ENCODE measurements at regions not wholly inside any gene's neighbourhood (a gene's known extent, or its start where the extent isn't known, plus 50 kb on each side); places are given as distances from the start of the nearest gene placed in this dataset.

DNA sequence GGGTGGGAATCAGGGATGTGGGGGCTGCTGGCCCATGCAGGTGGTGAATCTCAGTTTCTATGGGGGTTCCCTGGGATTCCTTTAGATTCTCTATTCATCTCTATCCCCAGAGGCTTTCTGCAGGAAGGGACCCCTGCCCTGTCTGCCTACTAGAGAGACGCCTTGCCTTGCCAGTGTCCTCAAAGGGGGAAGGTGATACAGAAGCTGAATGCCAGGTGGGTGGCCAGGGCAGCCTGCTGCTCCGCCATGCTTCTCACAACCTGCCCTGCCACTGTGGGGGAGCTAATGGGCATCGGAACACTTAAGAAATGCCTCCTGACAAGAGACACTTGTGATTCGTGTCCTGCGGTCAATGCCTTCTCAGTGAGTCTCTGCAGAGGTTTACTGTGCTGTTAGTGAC is 368.4 kb downstream of the EN1 start:
- no peaks in the 10 kb centered on the region for H3K9me3 Mint-ChIP-seq
- H3K27ac Mint-ChIP-seq: no peak overlapping the region
- H3K36me3 Mint-ChIP-seq: no peaks in the 10 kb centered on the region
- no peaks in the 10 kb centered on the region for H3K36me3 ChIP-seq (ENCODE audit: control insufficient read depth, insufficient read depth, low read length)
- no peak overlapping the region for H3K27ac ChIP-seq (ENCODE audit: insufficient read depth, low read length, poor library complexity, severe bottlenecking)
- DNase-seq (no peak), ATAC-seq (ENCODE audit: low read depth in 2 of 2) (no peak)
- H3K4me3 ChIP-seq (ENCODE audit: low read depth, low read length): no peak overlapping the region
- no peak overlapping the region for H3K4me3 Mint-ChIP-seq
- no peaks in the 10 kb centered on the region for H3K27me3 ChIP-seq (ENCODE audit: control insufficient read depth, insufficient read depth, low read length)
- H3K9me3 ChIP-seq (ENCODE audit: control insufficient read depth in 2 of 2, low read length in 2 of 2): no peaks in the 10 kb centered on the region
- H3K4me1 ChIP-seq (ENCODE audit: control insufficient read depth, insufficient read depth, low read length, poor library complexity, severe bottlenecking): no peaks in the 10 kb centered on the region
- no peaks in the 10 kb centered on the region for H3K4me1 Mint-ChIP-seq
- H3K27me3 Mint-ChIP-seq: no peaks in the 10 kb centered on the region

DNA sequence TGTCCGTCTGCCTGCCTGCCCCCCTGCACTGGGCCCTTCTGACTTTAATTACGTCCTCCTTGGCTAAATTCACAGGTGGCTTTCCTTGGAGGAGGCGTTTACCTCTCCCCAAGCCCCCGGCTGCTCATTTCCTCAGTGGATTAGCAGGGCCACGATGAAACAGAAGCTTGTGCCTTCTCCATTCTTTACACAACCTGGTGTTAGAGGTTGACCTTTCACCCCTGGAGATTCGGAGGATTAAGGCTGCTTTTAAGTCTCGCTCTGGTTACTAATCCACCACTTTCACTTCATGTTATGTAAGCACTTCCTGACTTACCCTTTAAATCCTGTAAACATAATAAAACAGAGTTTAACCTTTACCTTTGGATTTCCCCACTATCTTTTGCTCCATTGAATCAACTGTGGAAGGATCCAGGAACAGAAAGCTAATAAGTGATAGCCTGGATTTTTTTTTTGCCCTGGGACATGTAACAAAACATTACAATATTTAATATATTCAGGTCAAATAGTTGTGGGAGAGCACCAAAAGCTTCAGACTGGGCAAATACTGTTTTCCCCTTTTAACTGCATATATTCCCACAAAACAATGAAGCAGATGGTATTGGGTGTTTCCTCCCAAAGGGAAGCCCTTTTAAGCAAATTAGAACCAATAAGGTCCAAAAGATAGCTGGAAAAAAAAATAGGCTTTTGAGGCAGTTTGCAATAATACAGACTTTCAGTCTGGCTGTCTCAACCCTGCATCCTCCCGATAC is 370.2 kb downstream of the EN1 start:
- Mint-ChIP-seq H3K4me3 (no peak overlapping the region), H3K9me3 (no peaks in the 10 kb centered on the region), H3K36me3 (no peaks in the 10 kb centered on the region), H3K27me3 (no peaks in the 10 kb centered on the region), H3K27ac (no peak overlapping the region), H3K4me1 (no peaks in the 10 kb centered on the region)
- H3K4me3 ChIP-seq (ENCODE audit: low read depth, low read length): no peak overlapping the region
- H3K36me3 ChIP-seq (ENCODE audit: control insufficient read depth, insufficient read depth, low read length): no peaks in the 10 kb centered on the region
- no peak overlapping the region for H3K27ac ChIP-seq (ENCODE audit: insufficient read depth, low read length, poor library complexity, severe bottlenecking)
- DNase-seq: no peak
- no peaks in the 10 kb centered on the region for H3K27me3 ChIP-seq (ENCODE audit: control insufficient read depth, insufficient read depth, low read length)
- no peaks in the 10 kb centered on the region for H3K4me1 ChIP-seq (ENCODE audit: control insufficient read depth, insufficient read depth, low read length, poor library complexity, severe bottlenecking)
- H3K9me3 ChIP-seq (ENCODE audit: control insufficient read depth in 2 of 2, low read length in 2 of 2): no peaks in the 10 kb centered on the region
- no peak for ATAC-seq (ENCODE audit: low read depth in 2 of 2)

DNA sequence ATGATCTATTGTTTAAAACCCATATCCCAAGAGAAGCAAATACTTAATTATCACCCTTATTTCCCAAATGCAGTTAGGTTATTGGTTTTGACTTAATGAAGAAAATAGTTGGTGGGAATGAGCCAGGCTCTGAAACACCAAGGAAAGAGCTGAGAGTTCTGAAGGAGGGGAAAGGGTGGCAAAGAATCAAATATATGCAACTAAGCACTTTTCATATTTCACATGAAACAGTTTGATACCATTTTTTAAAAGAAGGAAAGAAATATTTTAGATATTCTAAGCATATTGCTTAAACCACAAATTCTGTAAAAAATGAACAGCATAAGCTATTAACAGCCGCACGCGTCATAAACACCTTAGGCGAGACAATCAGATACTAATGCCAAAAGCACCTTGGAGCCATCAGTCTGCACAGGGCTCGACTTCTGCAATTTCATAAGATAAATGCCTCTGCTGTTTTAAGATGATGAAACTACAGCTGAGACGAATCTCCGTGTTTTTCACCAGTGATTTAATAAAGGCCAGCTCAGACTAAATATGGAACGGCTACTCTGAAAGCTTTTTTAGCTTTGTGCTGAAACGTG is 371.7 kb downstream of the EN1 start:
- DNase-seq (no peak), ATAC-seq (ENCODE audit: low read depth in 2 of 2) (no peak)
- Mint-ChIP-seq H3K27me3 (no peaks in the 10 kb centered on the region), H3K36me3 (no peaks in the 10 kb centered on the region), H3K27ac (no peak overlapping the region), H3K4me3 (no peak overlapping the region), H3K4me1 (no peaks in the 10 kb centered on the region), H3K9me3 (no peaks in the 10 kb centered on the region)
- Histone ChIP-seq H3K27ac (ENCODE audit: insufficient read depth, low read length, poor library complexity, severe bottlenecking) (no peak overlapping the region), H3K4me3 (ENCODE audit: low read depth, low read length) (no peak overlapping the region), H3K27me3 (ENCODE audit: control insufficient read depth, insufficient read depth, low read length) (no peaks in the 10 kb centered on the region), H3K36me3 (ENCODE audit: control insufficient read depth, insufficient read depth, low read length) (no peaks in the 10 kb centered on the region), H3K9me3 (ENCODE audit: control insufficient read depth in 2 of 2, low read length in 2 of 2) (no peaks in the 10 kb centered on the region), H3K4me1 (ENCODE audit: control insufficient read depth, insufficient read depth, low read length, poor library complexity, severe bottlenecking) (no peaks in the 10 kb centered on the region)

DNA sequence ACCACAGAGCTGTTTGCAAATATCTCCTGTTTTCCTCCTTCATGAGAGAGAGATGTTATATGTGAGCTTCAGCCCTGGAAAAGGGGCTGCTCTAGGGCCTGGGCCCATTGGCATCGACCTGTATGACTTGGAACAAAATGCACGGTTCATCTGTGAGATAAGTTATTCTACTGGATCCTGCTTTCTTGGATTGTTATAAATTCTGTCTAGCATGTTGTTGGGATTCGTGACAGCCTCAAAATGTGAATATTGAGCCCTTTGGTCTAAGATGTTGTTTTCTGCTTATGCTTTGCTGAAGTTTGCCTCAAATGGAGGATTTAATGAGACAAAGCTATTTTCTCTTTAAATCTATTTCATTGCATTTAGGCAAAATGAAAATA is 372.9 kb downstream of the EN1 start:
- Mint-ChIP-seq H3K36me3 (no peaks in the 10 kb centered on the region), H3K4me3 (no peak overlapping the region), H3K9me3 (no peaks in the 10 kb centered on the region), H3K27me3 (no peaks in the 10 kb centered on the region), H3K4me1 (no peaks in the 10 kb centered on the region), H3K27ac (no peak overlapping the region)
- H3K36me3 ChIP-seq (ENCODE audit: control insufficient read depth, insufficient read depth, low read length): no peaks in the 10 kb centered on the region
- DNase-seq: no peak
- no peak overlapping the region for H3K27ac ChIP-seq (ENCODE audit: insufficient read depth, low read length, poor library complexity, severe bottlenecking)
- no peak for ATAC-seq (ENCODE audit: low read depth in 2 of 2)
- H3K27me3 ChIP-seq (ENCODE audit: control insufficient read depth, insufficient read depth, low read length): no peaks in the 10 kb centered on the region
- H3K4me3 ChIP-seq (ENCODE audit: low read depth, low read length): no peak overlapping the region
- H3K4me1 ChIP-seq (ENCODE audit: control insufficient read depth, insufficient read depth, low read length, poor library complexity, severe bottlenecking): no peaks in the 10 kb centered on the region
- no peaks in the 10 kb centered on the region for H3K9me3 ChIP-seq (ENCODE audit: control insufficient read depth in 2 of 2, low read length in 2 of 2)

DNA sequence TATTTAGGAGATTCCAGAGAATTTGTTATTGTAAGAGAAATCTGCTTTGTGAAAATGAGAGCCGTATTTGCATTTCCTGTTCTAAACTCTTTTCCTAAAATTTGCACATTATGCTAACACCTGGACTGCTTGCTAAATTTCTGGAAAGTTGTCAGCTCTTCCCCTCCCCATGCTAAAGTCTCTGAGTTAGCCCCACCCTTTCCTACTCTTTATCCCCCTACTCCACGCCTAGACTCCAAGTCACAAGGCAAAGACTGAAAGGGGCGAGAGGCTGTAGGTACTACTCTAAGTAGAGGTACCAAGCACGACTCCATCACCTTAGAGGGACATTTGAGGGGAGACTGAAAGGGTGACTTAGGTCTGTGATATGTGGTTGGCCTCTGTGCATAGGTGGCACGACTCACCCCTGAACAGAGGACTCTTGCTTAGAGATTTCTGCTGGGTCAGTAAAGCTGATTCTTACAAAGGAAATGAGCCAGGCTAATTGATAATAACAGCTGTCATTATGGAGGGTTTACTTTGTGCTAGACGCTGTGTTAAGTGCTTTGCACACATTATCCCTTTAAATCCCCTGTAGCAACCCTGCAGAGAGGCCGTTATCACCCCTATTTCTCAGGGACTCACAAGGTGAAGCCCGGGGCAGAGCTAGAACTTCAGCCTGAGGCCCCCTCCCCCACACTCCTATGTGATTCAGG is 373.5 kb downstream of the EN1 start:
- H3K4me3 Mint-ChIP-seq: no peak overlapping the region
- H3K27ac Mint-ChIP-seq: no peak overlapping the region
- no peaks in the 10 kb centered on the region for H3K4me1 Mint-ChIP-seq
- Histone ChIP-seq H3K4me3 (ENCODE audit: low read depth, low read length) (no peak overlapping the region), H3K36me3 (ENCODE audit: control insufficient read depth, insufficient read depth, low read length) (no peaks in the 10 kb centered on the region), H3K27ac (ENCODE audit: insufficient read depth, low read length, poor library complexity, severe bottlenecking) (no peak overlapping the region), H3K4me1 (ENCODE audit: control insufficient read depth, insufficient read depth, low read length, poor library complexity, severe bottlenecking) (no peaks in the 10 kb centered on the region), H3K9me3 (ENCODE audit: control insufficient read depth in 2 of 2, low read length in 2 of 2) (no peaks in the 10 kb centered on the region), H3K27me3 (ENCODE audit: control insufficient read depth, insufficient read depth, low read length) (no peaks in the 10 kb centered on the region)
- ATAC-seq (ENCODE audit: low read depth in 2 of 2): no peak
- H3K9me3 Mint-ChIP-seq: no peaks in the 10 kb centered on the region
- H3K36me3 Mint-ChIP-seq: no peaks in the 10 kb centered on the region
- DNase-seq: no peak
- H3K27me3 Mint-ChIP-seq: peaks cover 4% of the 10 kb centered on the region

DNA sequence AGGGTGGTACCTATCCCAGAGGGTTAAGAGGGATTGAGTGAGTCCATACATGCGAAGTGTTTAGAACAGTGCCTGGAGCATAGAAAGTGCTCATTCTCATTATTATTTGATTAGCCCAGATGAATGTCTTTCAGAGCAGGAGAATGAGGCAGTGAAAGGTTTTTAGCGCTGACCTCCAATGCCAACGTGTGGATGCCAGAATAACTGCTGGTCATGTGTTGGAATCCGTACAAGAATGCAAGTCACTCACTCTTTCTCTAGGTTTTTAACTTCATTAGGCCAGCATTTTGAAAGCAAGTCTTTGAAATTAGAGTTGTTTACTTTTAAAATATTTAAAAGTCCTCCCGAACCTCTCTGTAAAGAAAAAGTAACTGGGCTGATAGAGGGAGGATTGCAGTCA is 374.2 kb downstream of the EN1 start:
- Histone ChIP-seq H3K4me1 (ENCODE audit: control insufficient read depth, insufficient read depth, low read length, poor library complexity, severe bottlenecking) (no peaks in the 10 kb centered on the region), H3K27me3 (ENCODE audit: control insufficient read depth, insufficient read depth, low read length) (no peaks in the 10 kb centered on the region), H3K9me3 (ENCODE audit: control insufficient read depth in 2 of 2, low read length in 2 of 2) (no peaks in the 10 kb centered on the region), H3K27ac (ENCODE audit: insufficient read depth, low read length, poor library complexity, severe bottlenecking) (no peak overlapping the region), H3K4me3 (ENCODE audit: low read depth, low read length) (no peak overlapping the region), H3K36me3 (ENCODE audit: control insufficient read depth, insufficient read depth, low read length) (no peaks in the 10 kb centered on the region)
- H3K27me3 Mint-ChIP-seq: peaks cover 10% of the 10 kb centered on the region
- ATAC-seq (ENCODE audit: low read depth in 2 of 2): no peak
- no peak overlapping the region for H3K4me3 Mint-ChIP-seq
- no peak overlapping the region for H3K27ac Mint-ChIP-seq
- no peaks in the 10 kb centered on the region for H3K4me1 Mint-ChIP-seq
- no peaks in the 10 kb centered on the region for H3K9me3 Mint-ChIP-seq
- no peak for DNase-seq
- H3K36me3 Mint-ChIP-seq: no peaks in the 10 kb centered on the region

DNA sequence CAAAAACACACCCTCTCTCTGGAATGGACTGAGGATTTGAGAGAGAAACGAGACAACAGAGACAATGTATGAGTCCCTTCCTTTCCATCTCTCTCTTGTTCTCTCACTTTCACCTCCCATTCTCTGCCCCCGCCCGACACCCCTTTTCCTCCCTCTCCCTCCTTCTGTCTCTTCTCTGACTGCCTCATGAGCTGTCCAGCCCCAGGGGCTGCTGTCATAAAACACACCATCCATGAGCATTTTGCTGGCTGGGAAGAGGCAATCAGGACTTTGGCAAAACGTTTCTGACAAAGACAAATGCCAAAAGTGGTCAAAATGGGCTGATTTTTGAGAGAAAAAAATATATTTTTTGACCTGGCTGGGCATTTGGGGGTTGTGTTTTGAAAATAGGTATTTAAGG is 377.2 kb downstream of the EN1 start:
- no peaks in the 10 kb centered on the region for H3K4me1 Mint-ChIP-seq
- no peaks in the 10 kb centered on the region for H3K36me3 Mint-ChIP-seq
- peaks cover 10% of the 10 kb centered on the region for H3K27me3 Mint-ChIP-seq
- Histone ChIP-seq H3K27ac (ENCODE audit: insufficient read depth, low read length, poor library complexity, severe bottlenecking) (no peak overlapping the region), H3K4me3 (ENCODE audit: low read depth, low read length) (no peak overlapping the region), H3K9me3 (ENCODE audit: control insufficient read depth in 2 of 2, low read length in 2 of 2) (no peaks in the 10 kb centered on the region), H3K27me3 (ENCODE audit: control insufficient read depth, insufficient read depth, low read length) (no peaks in the 10 kb centered on the region), H3K4me1 (ENCODE audit: control insufficient read depth, insufficient read depth, low read length, poor library complexity, severe bottlenecking) (no peaks in the 10 kb centered on the region), H3K36me3 (ENCODE audit: control insufficient read depth, insufficient read depth, low read length) (no peaks in the 10 kb centered on the region)
- DNase-seq: no peak
- H3K27ac Mint-ChIP-seq: no peak overlapping the region
- no peaks in the 10 kb centered on the region for H3K9me3 Mint-ChIP-seq
- ATAC-seq (ENCODE audit: low read depth in 2 of 2): no peak
- H3K4me3 Mint-ChIP-seq: no peak overlapping the region

DNA sequence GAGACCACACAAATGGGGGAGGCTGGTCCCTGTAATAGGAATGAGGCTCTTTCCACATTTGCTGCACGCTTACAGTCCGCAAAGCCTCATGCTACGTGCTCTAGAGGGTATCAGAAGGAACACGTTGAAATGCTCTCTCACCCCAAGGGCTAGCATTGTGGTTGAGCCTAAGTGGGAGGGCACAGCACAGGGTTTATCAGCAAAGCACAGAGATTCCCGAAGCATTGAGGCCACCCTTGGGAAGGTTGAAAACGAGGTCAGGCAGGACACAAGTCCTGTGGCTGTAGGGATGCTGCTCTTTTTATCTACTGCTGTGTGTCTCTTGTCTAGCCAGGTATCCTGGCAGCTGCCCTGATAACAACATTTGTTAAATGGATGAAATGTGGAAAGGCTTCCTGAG is 378.3 kb downstream of the EN1 start:
- Mint-ChIP-seq H3K27ac (no peak overlapping the region), H3K36me3 (no peaks in the 10 kb centered on the region), H3K9me3 (no peaks in the 10 kb centered on the region), H3K4me1 (no peaks in the 10 kb centered on the region), H3K4me3 (no peak overlapping the region), H3K27me3 (peaks cover 10% of the 10 kb centered on the region)
- H3K36me3 ChIP-seq (ENCODE audit: control insufficient read depth, insufficient read depth, low read length): no peaks in the 10 kb centered on the region
- no peak overlapping the region for H3K4me3 ChIP-seq (ENCODE audit: low read depth, low read length)
- no peaks in the 10 kb centered on the region for H3K4me1 ChIP-seq (ENCODE audit: control insufficient read depth, insufficient read depth, low read length, poor library complexity, severe bottlenecking)
- ATAC-seq (ENCODE audit: low read depth in 2 of 2): no peak
- H3K27me3 ChIP-seq (ENCODE audit: control insufficient read depth, insufficient read depth, low read length): no peaks in the 10 kb centered on the region
- H3K9me3 ChIP-seq (ENCODE audit: control insufficient read depth in 2 of 2, low read length in 2 of 2): no peaks in the 10 kb centered on the region
- no peak for DNase-seq
- no peak overlapping the region for H3K27ac ChIP-seq (ENCODE audit: insufficient read depth, low read length, poor library complexity, severe bottlenecking)
